EH (cell line): ENCODE measurements at regions not wholly inside any gene's neighbourhood (a gene's known extent, or its start where the extent isn't known, plus 50 kb on each side); places are given as distances from the start of the nearest gene placed in this dataset.

Experiments
- DNase-seq: peaks from one replicate; pipeline ENCODE4 v3.0.0-alpha.2; 2015; ENCODE audit warnings: low read depth

- DNase-seq = no peak
These were observed 461.7 kb upstream of the DYNLRB2 start for GRCh38 chr16:80079072-80079471.

GRCh38 chr16:80077696-80078095 lies 463.1 kb upstream of the DYNLRB2 start:
- no peak for DNase-seq

- no peak for DNase-seq
These were observed 466.5 kb upstream of the DYNLRB2 start for GRCh38 chr16:80074329-80074728.

- DNase-seq = no peak
These were observed 468.8 kb upstream of the DYNLRB2 start for GRCh38 chr16:80071964-80072456.

GRCh38 chr16:80066805-80067580 lies 466.5 kb upstream of the MAF start:
- DNase-seq = no peak

- no peak for DNase-seq
These were observed 465.0 kb upstream of the MAF start for GRCh38 chr16:80065541-80065940.

- no peak for DNase-seq
These were observed 463.2 kb upstream of the MAF start for GRCh38 chr16:80063713-80064069.

GRCh38 chr16:80063031-80063712 lies 462.6 kb upstream of the MAF start:
- DNase-seq = no peak

GRCh38 chr16:80062361-80063030 lies 462.0 kb upstream of the MAF start:
- DNase-seq = no peak

- DNase-seq = no peak
These were observed 459.9 kb upstream of the MAF start for GRCh38 chr16:80060470-80060869.

- DNase-seq = no peak
These were observed 459.3 kb upstream of the MAF start for GRCh38 chr16:80059836-80060235.

- peak; percentile 11 for DNase-seq
These were observed 457.7 kb upstream of the MAF start for GRCh38 chr16:80058214-80058613.

GRCh38 chr16:80056324-80056723 lies 455.8 kb upstream of the MAF start:
- peak; percentile 34 for DNase-seq

- no peak for DNase-seq
These were observed 455.3 kb upstream of the MAF start for GRCh38 chr16:80055831-80056230.

GRCh38 chr16:80054647-80055046 lies 454.1 kb upstream of the MAF start:
- no peak for DNase-seq

GRCh38 chr16:80051040-80051439 lies 450.5 kb upstream of the MAF start:
- no peak for DNase-seq

- DNase-seq = no peak
These were observed 447.7 kb upstream of the MAF start for GRCh38 chr16:80048250-80048649.

- DNase-seq = peak; percentile 12
These were observed 447.3 kb upstream of the MAF start for GRCh38 chr16:80047842-80048241.

GRCh38 chr16:80046848-80047247 lies 446.3 kb upstream of the MAF start:
- DNase-seq = no peak

- no peak for DNase-seq
These were observed 445.7 kb upstream of the MAF start for GRCh38 chr16:80046261-80046660.

- DNase-seq = no peak
These were observed 445.3 kb upstream of the MAF start for GRCh38 chr16:80045861-80046260.

GRCh38 chr16:80041410-80041809 lies 440.9 kb upstream of the MAF start:
- DNase-seq = peak; percentile 58

- no peak for DNase-seq
These were observed 440.3 kb upstream of the MAF start for GRCh38 chr16:80040814-80041213.
